ENCODE measurements at regions not wholly inside any gene's neighbourhood (a gene's known extent, or its start where the extent isn't known, plus 50 kb on each side); places are given as distances from the start of the nearest gene placed in this dataset.

- Histone ChIP-seq H3K4me1 (ENCODE audit: insufficient read depth, low read length, poor library complexity, severe bottlenecking) (no peaks in the 10 kb centered on the region), H3K79me2 (ENCODE audit: insufficient read depth, low read depth, low read length) (no peaks in the 10 kb centered on the region), H3K36me3 (ENCODE audit: insufficient read depth, low read length) (no peaks in the 10 kb centered on the region), H3K4me3 (ENCODE audit: low read depth, low read length, poor library complexity, severe bottlenecking) (no peak overlapping the region), H3K27ac (ENCODE audit: low read depth, low read length, poor library complexity, severe bottlenecking) (no peak overlapping the region), H3K4me2 (ENCODE audit: low read length) (no peak overlapping the region), H2AFZ (ENCODE audit: low read length) (no peak overlapping the region), H4K20me1 (ENCODE audit: insufficient read depth, low read length) (no peaks in the 10 kb centered on the region), H3K9me2 (ENCODE audit: insufficient read depth, low read length) (no peaks in the 10 kb centered on the region), H3K9me3 (ENCODE audit: low read length) (no peaks in the 10 kb centered on the region)
- intact Hi-C loops (cut with micrococcal nuclease; ENCODE audit: unreplicated experiment), result no loop called here
- TF ChIP-seq, protein P1, sequence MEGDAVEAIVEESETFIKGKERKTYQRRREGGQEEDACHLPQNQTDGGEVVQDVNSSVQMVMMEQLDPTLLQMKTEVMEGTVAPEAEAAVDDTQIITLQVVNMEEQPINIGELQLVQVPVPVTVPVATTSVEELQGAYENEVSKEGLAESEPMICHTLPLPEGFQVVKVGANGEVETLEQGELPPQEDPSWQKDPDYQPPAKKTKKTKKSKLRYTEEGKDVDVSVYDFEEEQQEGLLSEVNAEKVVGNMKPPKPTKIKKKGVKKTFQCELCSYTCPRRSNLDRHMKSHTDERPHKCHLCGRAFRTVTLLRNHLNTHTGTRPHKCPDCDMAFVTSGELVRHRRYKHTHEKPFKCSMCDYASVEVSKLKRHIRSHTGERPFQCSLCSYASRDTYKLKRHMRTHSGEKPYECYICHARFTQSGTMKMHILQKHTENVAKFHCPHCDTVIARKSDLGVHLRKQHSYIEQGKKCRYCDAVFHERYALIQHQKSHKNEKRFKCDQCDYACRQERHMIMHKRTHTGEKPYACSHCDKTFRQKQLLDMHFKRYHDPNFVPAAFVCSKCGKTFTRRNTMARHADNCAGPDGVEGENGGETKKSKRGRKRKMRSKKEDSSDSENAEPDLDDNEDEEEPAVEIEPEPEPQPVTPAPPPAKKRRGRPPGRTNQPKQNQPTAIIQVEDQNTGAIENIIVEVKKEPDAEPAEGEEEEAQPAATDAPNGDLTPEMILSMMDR (conservative IDR thresholded peaks at IDR 0.05; ENCODE audit: low read length), result no peak
- TF ChIP-seq EZH2phosphoT487 (IDR thresholded peaks at IDR 0.05; ENCODE audit: borderline replicate concordance, low read depth, low read length), result no peak
- CTCF ChIA-PET (ENCODE audit: unreplicated experiment), result no interaction called here
- no peak for DNase-seq (ENCODE audit: low spot score)
- BruUV-seq (replicated peaks), result no TSS peak
- POLR2A ChIA-PET, result interaction anchor here (0.6 to 2.3 kb wide), 3 partner anchors 10 to 591 kb away, joined by 3 to 8 read pairs (median 7); no protein-coding TSS in a partner anchor
Measured at GRCh38 chr5:111830333-111830732, 73.3 kb upstream of the NREP start.

DNA sequence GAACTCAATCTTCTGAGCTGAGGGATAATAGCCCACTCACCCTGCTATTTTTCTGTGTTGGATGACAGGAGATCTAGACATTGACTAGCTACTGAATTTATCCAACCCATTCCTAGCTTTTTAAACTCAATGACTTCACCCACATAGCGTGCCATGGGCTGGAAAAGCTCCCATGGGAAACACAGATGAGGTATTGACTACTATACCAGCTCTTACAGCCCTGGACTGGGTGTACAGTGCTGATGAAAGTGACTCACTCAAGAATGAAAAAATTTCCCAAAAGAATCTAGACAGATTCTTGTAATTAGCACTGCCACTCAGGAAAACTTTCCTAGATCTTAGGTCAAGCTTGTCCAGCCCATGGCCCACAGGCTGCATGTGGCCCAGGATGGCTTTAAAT, 72.7 kb upstream of the NREP start:
- H3K4me1 ChIP-seq (ENCODE audit: insufficient read depth, low read length, poor library complexity, severe bottlenecking), result no peaks in the 10 kb centered on the region
- CTCF ChIA-PET (ENCODE audit: unreplicated experiment), result no interaction called here
- no peaks in the 10 kb centered on the region for H3K79me2 ChIP-seq (ENCODE audit: insufficient read depth, low read depth, low read length)
- no TSS peak for BruUV-seq (replicated peaks)
- H3K9me3 ChIP-seq (ENCODE audit: low read length), result no peaks in the 10 kb centered on the region
- H3K36me3 ChIP-seq (ENCODE audit: insufficient read depth, low read length), result no peaks in the 10 kb centered on the region
- POLR2A ChIA-PET, result interaction anchor here (2.3 kb wide), 1 partner anchor 9 kb away, joined by 8 read pairs; no protein-coding TSS in a partner anchor
- H2AFZ ChIP-seq (ENCODE audit: low read length), result no peak overlapping the region
- H3K9me2 ChIP-seq (ENCODE audit: insufficient read depth, low read length), result no peaks in the 10 kb centered on the region
- no peaks in the 10 kb centered on the region for H4K20me1 ChIP-seq (ENCODE audit: insufficient read depth, low read length)
- no peak overlapping the region for H3K4me3 ChIP-seq (ENCODE audit: low read depth, low read length, poor library complexity, severe bottlenecking)
- H3K27ac ChIP-seq (ENCODE audit: low read depth, low read length, poor library complexity, severe bottlenecking), result no peak overlapping the region
- DNase-seq (ENCODE audit: low spot score), result no peak
- TF ChIP-seq, protein P1 (conservative IDR thresholded peaks at IDR 0.05; ENCODE audit: low read length), result no peak
- TF ChIP-seq EZH2phosphoT487 (IDR thresholded peaks at IDR 0.05; ENCODE audit: borderline replicate concordance, low read depth, low read length), result no peak
- no peak overlapping the region for H3K4me2 ChIP-seq (ENCODE audit: low read length)
- intact Hi-C loops (cut with micrococcal nuclease; ENCODE audit: unreplicated experiment), result no loop called here

DNA sequence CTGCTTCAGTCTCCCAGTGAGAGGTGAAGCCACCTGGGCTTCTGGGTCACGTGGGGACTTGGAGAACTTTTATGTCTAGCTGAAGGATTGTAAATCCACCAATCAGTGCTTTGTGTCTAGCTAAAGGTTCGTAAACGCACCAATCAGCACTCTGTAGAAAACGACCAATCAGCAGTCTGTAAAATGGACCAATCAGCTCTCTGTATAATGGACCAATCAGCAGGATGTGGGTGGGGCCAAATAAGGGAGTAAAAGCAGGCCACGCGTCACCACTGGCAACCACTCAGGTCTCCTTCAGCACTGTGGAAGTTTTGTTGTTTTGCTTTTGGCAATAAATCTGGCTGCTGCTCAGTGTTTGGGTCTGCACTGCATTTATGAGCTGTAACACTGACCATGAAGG, 69.1 kb upstream of the NREP start:
- Histone ChIP-seq H4K20me1 (ENCODE audit: insufficient read depth, low read length) (no peaks in the 10 kb centered on the region), H3K4me2 (ENCODE audit: low read length) (no peak overlapping the region), H3K79me2 (ENCODE audit: insufficient read depth, low read depth, low read length) (no peaks in the 10 kb centered on the region), H3K9me2 (ENCODE audit: insufficient read depth, low read length) (no peaks in the 10 kb centered on the region), H3K9me3 (ENCODE audit: low read length) (no peaks in the 10 kb centered on the region), H3K4me3 (ENCODE audit: low read depth, low read length, poor library complexity, severe bottlenecking) (no peak overlapping the region), H3K36me3 (ENCODE audit: insufficient read depth, low read length) (no peaks in the 10 kb centered on the region), H3K4me1 (ENCODE audit: insufficient read depth, low read length, poor library complexity, severe bottlenecking) (no peaks in the 10 kb centered on the region), H2AFZ (ENCODE audit: low read length) (no peak overlapping the region), H3K27ac (ENCODE audit: low read depth, low read length, poor library complexity, severe bottlenecking) (no peak overlapping the region)
- intact Hi-C loops (cut with micrococcal nuclease; ENCODE audit: unreplicated experiment), result no loop called here
- no TSS peak for BruUV-seq (replicated peaks)
- TF ChIP-seq EZH2phosphoT487 (IDR thresholded peaks at IDR 0.05; ENCODE audit: borderline replicate concordance, low read depth, low read length), result no peak
- TF ChIP-seq, protein P1 (conservative IDR thresholded peaks at IDR 0.05; ENCODE audit: low read length), result no peak
- POLR2A ChIA-PET, result interaction anchor here (0.6 to 1.0 kb wide), 2 partner anchors 45 to 123 kb away, joined by 3 read pairs; no protein-coding TSS in a partner anchor
- CTCF ChIA-PET (ENCODE audit: unreplicated experiment), result no interaction called here
- no peak for DNase-seq (ENCODE audit: low spot score)
